Kidney epithelial cell (primary cell): ENCODE measurements at regions not wholly inside any gene's neighbourhood (a gene's known extent, or its start where the extent isn't known, plus 50 kb on each side); places are given as distances from the start of the nearest gene placed in this dataset.

Experiments used
- DNase-seq: peaks from one replicate; pipeline ENCODE4 v3.0.0-alpha.2; 2010; ENCODE audit warnings: low read depth
- H3K27me3 ChIP-seq: 2 replicates; pipeline ENCODE4 v1.6.0; 2011; ENCODE audit warnings: low read length; ENCODE audit not compliant: control insufficient read depth, insufficient read depth
- H3K36me3 ChIP-seq: 2 replicates; pipeline ENCODE4 v1.5.1; 2011; ENCODE audit warnings: low read length; ENCODE audit not compliant: control insufficient read depth, insufficient read depth
- H3K4me3 ChIP-seq: 2 replicates; pipeline ENCODE4 v1.5.1; 2011; ENCODE audit warnings: low read depth, mild to moderate bottlenecking, control low read depth, low read length
- TF ChIP-seq, protein P1 (sequence below): IDR thresholded peaks from 2 replicates; pipeline ENCODE4 v1.5.1; 2011; ENCODE audit warnings: mild to moderate bottlenecking, moderate library complexity, low read length, control low read depth, inconsistent platforms; ENCODE audit not compliant: insufficient read depth, poor library complexity, severe bottlenecking

DNA sequence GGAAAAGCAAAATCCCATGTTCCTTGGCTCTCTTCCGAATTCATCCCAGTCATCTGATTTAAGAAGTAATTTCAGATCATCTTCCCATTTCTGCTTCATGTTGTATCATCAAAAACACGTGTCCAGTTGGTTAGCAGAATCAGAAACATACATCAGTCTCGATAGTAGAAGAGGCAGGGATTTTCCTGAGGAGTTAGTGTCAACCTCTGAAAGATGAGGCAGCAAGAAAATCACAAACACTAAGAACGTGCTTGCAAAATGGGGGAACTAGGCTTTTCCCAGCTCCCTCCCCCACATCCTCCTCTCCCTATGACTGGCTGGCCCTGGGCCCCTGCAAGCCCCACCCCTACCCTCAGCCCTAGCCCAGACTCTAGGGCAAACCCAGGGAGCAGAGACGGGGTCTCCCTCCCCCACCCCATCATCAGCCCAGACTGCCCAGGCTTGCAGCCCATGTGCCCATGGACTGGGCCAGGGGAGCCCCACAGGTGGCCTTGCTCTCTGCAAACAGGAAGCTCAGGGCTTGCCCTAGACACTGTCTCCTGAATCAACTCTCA is 161.0 kb upstream of the ID2 start:
- Histone ChIP-seq H3K36me3 (no peaks in the 10 kb centered on the region), H3K27me3 (no peaks in the 10 kb centered on the region), H3K4me3 (no peak overlapping the region)
- TF ChIP-seq, protein P1, sequence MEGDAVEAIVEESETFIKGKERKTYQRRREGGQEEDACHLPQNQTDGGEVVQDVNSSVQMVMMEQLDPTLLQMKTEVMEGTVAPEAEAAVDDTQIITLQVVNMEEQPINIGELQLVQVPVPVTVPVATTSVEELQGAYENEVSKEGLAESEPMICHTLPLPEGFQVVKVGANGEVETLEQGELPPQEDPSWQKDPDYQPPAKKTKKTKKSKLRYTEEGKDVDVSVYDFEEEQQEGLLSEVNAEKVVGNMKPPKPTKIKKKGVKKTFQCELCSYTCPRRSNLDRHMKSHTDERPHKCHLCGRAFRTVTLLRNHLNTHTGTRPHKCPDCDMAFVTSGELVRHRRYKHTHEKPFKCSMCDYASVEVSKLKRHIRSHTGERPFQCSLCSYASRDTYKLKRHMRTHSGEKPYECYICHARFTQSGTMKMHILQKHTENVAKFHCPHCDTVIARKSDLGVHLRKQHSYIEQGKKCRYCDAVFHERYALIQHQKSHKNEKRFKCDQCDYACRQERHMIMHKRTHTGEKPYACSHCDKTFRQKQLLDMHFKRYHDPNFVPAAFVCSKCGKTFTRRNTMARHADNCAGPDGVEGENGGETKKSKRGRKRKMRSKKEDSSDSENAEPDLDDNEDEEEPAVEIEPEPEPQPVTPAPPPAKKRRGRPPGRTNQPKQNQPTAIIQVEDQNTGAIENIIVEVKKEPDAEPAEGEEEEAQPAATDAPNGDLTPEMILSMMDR = no peak
- DNase-seq = no peak

DNA sequence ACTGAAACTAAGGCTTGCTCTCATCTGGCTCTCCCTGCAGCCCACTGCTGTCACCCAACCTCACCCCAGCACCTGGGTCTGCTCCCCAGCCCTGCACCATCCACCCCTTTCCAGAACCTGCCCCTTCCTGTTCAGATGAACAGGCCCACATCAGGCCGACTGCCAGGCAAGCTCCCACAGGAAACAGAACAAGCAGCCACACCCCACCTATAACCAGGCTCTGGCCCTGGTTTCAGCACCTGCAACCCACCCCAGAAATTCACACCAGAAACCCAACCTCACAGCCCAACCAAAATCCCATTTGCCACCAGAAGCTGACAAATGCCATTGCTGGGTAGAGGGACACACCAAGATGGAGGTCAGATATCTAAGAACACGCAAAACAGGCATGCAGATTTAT is 159.2 kb upstream of the ID2 start:
- H3K4me3 ChIP-seq = no peak overlapping the region
- DNase-seq = no peak
- TF ChIP-seq, protein P1 = no peak
- H3K36me3 ChIP-seq = no peaks in the 10 kb centered on the region
- H3K27me3 ChIP-seq = no peaks in the 10 kb centered on the region

DNA sequence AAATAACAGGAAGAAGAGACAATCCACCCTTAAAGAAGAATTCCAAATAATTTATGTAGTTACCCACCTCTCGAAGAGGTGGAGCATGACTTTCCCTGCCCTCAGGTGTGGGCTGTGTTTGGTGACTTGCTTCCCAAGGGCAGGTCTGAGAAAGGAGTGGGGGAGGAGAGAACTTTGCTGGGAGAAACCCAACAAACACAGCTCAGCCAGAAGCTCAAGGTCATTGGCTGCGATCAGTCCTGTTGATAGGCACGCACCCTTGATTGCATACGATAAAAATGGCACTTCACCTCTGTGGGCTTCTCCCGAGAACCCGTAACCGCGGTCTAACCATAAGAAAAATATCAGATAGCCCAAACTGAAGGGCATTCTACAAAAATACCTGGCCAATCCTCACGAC is 157.5 kb upstream of the ID2 start:
- TF ChIP-seq, protein P1 = no peak
- DNase-seq = no peak
- no peaks in the 10 kb centered on the region for H3K36me3 ChIP-seq
- no peak overlapping the region for H3K4me3 ChIP-seq
- H3K27me3 ChIP-seq = no peaks in the 10 kb centered on the region

DNA sequence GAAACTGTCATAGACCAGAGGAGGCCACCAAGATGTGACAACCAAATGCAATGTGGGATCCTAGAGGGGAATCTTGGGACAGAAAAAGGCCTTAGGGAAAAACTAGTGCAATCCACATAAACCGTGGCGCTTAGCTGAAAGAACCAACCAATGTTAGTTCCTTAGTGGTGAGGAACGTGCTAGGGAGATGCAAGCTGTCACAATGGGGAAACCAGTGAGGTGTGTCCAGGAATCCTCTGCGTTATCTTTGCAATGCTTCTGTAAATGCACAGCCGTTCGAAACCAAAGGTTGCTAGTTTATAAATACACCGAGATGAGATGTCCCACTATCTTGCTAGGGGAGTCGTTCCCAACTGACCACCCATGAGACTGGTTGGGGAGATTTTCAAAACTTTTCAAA is 157.0 kb upstream of the ID2 start:
- TF ChIP-seq, protein P1 = no peak
- Histone ChIP-seq H3K4me3 (no peak overlapping the region), H3K36me3 (no peaks in the 10 kb centered on the region), H3K27me3 (no peaks in the 10 kb centered on the region)
- DNase-seq = no peak

DNA sequence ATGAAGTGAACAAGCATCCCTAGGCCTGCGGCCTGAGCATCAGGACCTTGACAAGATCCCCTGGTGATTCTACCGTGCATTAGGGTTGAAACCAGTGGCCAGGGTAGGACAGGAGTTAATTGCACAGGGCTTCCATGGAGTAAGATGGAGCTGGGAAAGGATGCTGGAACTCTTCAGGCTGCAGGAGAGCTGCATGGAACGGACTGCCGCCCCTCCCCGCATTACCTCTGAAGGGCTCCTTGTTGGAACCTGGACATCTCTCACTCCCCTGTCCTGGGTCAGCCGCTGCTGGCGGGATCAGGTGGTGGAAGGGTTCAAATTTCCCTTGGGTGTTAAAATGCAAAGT is 156.6 kb upstream of the ID2 start:
- Histone ChIP-seq H3K4me3 (no peak overlapping the region), H3K36me3 (no peaks in the 10 kb centered on the region), H3K27me3 (no peaks in the 10 kb centered on the region)
- TF ChIP-seq, protein P1 = no peak
- no peak for DNase-seq

DNA sequence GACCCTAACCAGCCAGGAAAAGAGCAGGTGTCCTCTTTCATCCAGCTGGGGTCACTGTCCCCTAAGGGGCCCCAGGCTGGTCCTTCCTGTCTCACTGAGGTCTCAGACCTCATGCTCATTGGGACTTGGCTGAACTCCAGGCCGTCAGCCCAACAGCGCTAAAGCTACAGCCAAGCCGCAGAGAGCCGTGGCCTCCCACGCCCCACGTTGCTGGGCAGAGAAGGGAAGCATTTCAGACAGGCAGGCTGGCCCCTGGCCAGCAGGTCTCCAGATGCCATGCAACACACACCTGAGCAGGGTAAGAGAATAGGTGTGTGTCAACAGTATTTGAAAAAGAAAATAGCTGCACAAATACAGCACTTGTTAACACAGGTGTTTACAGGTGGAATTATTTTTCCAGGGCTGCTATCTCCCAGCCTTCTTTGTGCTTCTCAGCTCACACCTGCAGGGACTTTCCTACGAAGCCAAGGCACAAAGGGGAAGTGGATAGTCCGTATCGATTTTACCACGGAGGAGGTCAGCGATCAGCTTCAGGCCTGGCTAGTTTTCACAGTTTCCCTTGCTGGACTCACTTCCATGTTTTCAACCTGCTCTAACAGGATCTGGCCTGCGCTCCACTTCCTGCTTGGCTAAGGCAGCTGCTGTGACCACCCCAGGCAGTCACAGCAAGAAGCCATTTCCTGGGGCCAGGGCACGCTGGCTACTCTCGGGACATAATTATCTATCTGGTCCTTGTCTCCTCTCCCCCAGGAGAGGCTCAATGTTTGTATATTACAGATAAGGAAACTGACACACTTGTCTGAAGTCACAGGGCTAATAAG is 156.1 kb upstream of the ID2 start:
- TF ChIP-seq, protein P1 = peak; percentile 48
- DNase-seq = peak; percentile 55
- H3K36me3 ChIP-seq = no peaks in the 10 kb centered on the region
- H3K4me3 ChIP-seq = no peak overlapping the region
- no peaks in the 10 kb centered on the region for H3K27me3 ChIP-seq
